ENCODE measurements at regions not wholly inside any gene's neighbourhood (a gene's known extent, or its start where the extent isn't known, plus 50 kb on each side); places are given as distances from the start of the nearest gene placed in this dataset.

- TF ChIP-seq HDAC2 (IDR thresholded peaks at IDR 0.05), result no peak
- TF ChIP-seq CTCF (IDR thresholded peaks at IDR 0.05 in 2 of 3, conservative IDR thresholded peaks at IDR 0.05 in 1 of 3; ENCODE audit: control insufficient read depth in 2 of 3, extremely low read depth in 1 of 3, insufficient read depth in 1 of 3, low read depth in 3 of 3, low read length in 3 of 3), result no peak
- no peak for TF ChIP-seq PBX3 (IDR thresholded peaks at IDR 0.05; ENCODE audit: insufficient replicate concordance, low read depth, low read length)
- no peak for TF ChIP-seq CREB1 (IDR thresholded peaks at IDR 0.05; ENCODE audit: low read depth)
- TF ChIP-seq MXI1 (IDR thresholded peaks at IDR 0.05; ENCODE audit: low read depth, low read length), result no peak
- TF ChIP-seq JUNB (IDR thresholded peaks at IDR 0.05), result no peak
- TF ChIP-seq ZNF217 (IDR thresholded peaks at IDR 0.05), result no peak
- no peak for TF ChIP-seq YY1 (IDR thresholded peaks at IDR 0.05; ENCODE audit: low read depth, low read length)
- TF ChIP-seq MYB (IDR thresholded peaks at IDR 0.05; ENCODE audit: borderline replicate concordance, low read depth, low read length), result no peak
- TF ChIP-seq POU2F2 (IDR thresholded peaks at IDR 0.05; ENCODE audit: borderline replicate concordance, low read depth, low read length), result no peak
- TF ChIP-seq EP300 (IDR thresholded peaks at IDR 0.05; ENCODE audit: borderline replicate concordance in 1 of 2, control insufficient read depth in 1 of 2, low read depth in 2 of 2, low read length in 2 of 2), result no peak
- TF ChIP-seq GABPA (IDR thresholded peaks at IDR 0.05; ENCODE audit: low read depth), result no peak
Observed at GRCh38 chr10:9645404-9645803, 1372.3 kb upstream of the CELF2 start.
